GM21367 (cell line): ENCODE measurements at regions not wholly inside any gene's neighbourhood (a gene's known extent, or its start where the extent isn't known, plus 50 kb on each side); places are given as distances from the start of the nearest gene placed in this dataset.
"Not testable (repeated sequence)": the region's sequence is repeated elsewhere in the genome, so short reads cannot be mapped to it uniquely, and the experiment has no call there.

ENCODE experiments used
- ATAC-seq: cut with Tn5 transposase; IDR thresholded peaks from one replicate; pipeline ENCODE4 v1.9.1; 2021; ENCODE audit not compliant: unreplicated experiment

DNA sequence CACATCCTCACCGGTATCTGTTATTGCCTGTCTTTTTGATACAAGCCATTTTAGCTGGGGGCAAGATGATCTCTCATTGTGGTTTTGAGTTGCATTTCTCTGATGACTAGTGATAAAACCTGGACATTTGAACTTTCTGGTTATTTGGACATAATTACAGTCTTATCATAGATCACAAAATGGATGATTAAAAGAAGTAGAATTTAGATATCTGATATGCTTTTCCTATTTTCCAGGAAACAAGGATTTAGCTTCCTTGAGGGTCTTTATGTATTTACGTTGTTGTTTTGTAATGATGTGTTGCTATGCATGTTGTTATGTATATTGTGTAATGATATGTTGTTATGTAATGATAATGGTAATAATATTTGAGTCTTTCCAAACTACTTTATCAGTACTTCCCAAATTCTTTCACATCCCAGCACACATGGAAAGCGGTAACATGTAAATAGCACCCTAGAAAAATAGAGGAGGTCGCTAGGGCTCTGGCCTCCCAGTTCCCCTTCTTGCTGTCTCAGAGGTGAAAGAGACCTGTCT lies 53.8 kb downstream of the GJD2 start:
- no peak for ATAC-seq

- no peak for ATAC-seq
Measured at GRCh38 chr15:34699968-34700640, 54.7 kb downstream of the GJD2 start.

DNA sequence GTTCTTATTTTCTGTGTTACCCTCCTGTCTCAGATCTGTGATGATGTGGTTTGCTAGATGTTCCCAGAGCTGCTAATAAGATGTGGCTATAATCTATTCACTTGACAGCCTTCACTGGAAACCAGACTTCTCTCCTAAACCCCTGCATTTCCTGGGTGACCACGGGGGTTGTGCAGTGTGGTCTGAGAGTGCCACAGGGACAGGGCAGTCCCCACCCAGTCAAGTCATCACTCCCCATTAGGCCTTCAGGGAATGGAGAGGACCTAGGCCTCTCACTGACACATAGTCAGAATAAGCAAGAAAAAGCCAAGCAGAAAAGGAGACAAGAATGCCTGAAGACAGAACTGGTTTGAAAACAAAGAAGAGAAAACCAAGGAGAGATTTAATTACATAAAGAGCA lies 58.3 kb downstream of the GJD2 start:
- no peak for ATAC-seq

- no peak for ATAC-seq
Measured at GRCh38 chr15:34693053-34693744, 61.6 kb downstream of the GJD2 start.

GRCh38 chr15:34691034-34691433 lies 63.8 kb downstream of the GJD2 start:
- no peak for ATAC-seq

- ATAC-seq = no peak
Measured at GRCh38 chr15:34688699-34689098, 66.1 kb downstream of the GJD2 start.

- ATAC-seq = no peak
Measured at GRCh38 chr15:34684351-34684750, 70.4 kb downstream of the GJD2 start.

- no peak for ATAC-seq
Measured at GRCh38 chr15:34682674-34683073, 72.1 kb downstream of the GJD2 start.

GRCh38 chr15:34679291-34679690 lies 75.5 kb downstream of the GJD2 start:
- ATAC-seq = no peak

- no peak for ATAC-seq
Measured at GRCh38 chr15:34673241-34673640, 81.6 kb downstream of the GJD2 start.

GRCh38 chr15:34665498-34666116 lies 82.2 kb upstream of the GOLGA8B start:
- peak; percentile 60 for ATAC-seq

DNA sequence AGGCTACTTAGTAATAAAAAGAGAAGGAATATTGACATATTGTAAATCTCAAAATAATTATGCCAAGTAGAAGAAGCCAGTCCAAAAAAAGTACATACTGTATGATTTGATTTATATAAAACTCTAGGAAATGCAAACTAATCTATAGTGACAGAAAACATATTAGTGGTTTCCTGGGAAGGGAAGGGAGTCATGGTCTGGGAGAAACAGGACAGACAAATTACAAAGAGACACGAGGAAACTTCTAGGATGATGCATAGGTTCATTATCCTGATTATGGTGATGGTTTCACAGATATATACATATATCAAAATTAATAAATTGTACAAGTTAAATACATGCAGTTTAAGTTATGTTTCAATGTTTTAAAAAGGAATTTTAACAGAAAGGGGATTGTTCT lies 81.0 kb upstream of the GOLGA8B start:
- no peak for ATAC-seq

- ATAC-seq = no peak
Measured at GRCh38 chr15:34663101-34663500, 79.7 kb upstream of the GOLGA8B start.

DNA sequence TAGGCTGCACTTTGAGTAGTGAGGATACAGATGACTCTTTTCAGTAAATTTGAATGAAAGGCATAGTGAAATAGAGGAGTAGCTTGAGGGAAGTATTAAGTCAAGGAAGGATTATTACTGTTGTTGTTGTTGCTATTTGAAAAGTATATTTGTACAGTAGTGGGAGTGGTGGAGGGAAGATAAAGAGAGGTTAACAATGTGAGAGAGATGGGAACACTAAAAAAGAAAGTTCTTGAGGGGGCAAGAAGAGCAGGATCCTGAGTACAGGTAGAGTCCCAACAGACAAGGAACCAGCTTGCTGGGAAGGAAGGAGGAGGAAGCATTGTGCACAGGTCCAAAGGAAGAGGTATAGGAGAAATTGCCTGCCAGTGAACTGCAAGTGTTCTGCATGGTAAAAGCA lies 75.6 kb upstream of the GOLGA8B start:
- ATAC-seq = no peak

- ATAC-seq = no peak
Measured at GRCh38 chr15:34657469-34658127, 74.1 kb upstream of the GOLGA8B start.

DNA sequence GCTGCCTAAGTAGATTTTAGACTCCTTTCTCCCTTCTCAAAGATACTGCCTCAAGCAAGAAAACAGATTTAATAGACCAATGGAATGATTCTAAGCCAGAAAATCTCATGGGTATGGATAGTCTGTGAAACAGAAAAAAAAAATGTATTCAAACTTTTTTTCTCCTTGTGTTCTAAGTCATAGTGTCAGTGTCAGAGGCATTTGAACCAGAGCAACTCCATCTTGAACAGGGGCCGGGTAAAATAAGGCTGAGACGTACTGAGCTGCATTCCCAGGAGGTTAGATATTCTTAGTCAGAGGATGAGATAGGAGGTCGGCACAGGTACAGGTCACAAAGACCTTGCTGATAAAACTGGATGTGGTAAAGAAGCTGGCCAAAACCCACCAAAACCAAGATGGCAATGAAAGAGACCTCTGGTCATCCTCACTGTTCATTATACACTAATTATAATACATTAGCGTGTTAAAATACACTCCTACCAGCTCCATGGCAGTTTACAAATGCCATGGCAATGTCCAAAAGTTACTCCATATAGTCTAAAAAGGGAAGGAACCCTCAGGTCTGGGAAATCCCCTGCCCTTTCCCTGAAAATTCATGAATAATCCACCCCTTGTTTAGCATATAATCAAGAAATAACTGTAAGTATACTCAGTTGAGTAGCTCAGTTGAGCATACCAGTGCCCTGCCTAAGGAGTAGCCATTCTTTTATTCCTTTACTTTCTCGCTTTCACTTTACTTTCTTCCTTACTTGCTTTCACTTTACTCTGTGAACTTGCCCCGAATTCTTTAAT lies 72.8 kb upstream of the GOLGA8B start:
- no peak for ATAC-seq

- no peak for ATAC-seq
Measured at GRCh38 chr15:34655326-34655725, 71.9 kb upstream of the GOLGA8B start.

DNA sequence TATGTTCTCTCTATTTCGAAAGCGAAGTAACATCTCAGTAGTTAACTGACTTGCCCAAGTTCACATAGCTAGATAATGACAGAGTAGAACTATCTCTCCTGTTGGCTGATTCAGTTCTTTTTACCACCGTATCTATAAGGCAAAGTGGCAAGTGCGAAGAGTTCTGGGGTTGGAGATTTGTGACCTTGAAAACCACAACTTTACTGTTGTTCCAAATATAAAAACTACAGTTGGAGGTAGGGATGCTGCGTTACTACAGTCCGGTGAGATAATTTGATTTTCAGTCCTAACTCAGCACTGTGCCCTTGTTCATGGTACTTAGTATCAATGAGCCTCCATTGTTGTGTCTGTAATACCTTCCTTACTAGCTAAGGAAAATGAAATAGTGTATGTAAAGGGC lies 71.2 kb upstream of the GOLGA8B start:
- no peak for ATAC-seq

DNA sequence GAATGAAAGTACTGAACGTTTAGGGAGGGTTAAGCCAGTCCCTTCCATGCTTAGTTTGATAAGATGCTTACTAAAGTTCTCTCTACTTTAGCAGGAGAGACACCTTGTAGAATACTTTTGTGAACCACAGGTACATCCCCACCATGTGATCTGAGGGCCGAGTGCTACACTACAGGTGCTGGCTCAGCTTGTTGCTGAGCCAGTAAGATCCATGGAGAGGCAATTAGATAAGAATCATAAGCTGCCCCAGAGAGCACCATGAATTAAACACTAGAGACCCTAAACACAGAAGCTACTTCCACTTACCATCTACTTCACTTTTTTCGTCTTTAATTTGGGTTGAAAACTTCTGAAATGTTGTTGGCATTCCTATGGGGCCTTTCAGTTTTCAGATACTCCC lies 70.5 kb upstream of the GOLGA8B start:
- no peak for ATAC-seq

- not testable (repeated sequence) for ATAC-seq
Measured at GRCh38 chr15:34653326-34653725, 69.9 kb upstream of the GOLGA8B start.

- ATAC-seq = no peak
Measured at GRCh38 chr15:34652726-34653033, 69.2 kb upstream of the GOLGA8B start.
